GM19324 (cell line): ENCODE measurements at regions not wholly inside any gene's neighbourhood (a gene's known extent, or its start where the extent isn't known, plus 50 kb on each side); places are given as distances from the start of the nearest gene placed in this dataset.

Experiments used
- ATAC-seq: cut with Tn5 transposase; IDR thresholded peaks from one replicate; pipeline ENCODE4 v1.9.1; 2021; ENCODE audit warnings: mild to moderate bottlenecking, moderate library complexity; ENCODE audit not compliant: unreplicated experiment, low FRiP score

DNA sequence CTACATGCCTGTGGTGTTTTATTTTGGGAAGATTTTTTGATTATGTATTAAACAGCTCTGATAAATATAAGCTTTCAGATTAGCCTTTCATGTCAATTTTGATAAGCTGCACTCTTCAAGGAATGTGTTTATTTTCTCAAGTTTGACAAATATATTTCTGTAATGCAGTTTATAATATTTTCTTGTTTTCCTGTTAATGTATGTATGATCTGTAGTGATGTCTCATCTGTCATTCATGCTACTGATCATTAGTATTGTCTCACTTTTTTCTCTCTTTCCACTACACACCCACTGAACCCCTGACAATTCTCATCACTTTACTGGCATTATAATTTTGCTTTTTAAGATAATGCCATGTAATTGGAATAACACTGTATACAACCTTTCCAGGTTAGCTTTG is 100.9 kb downstream of the TMEM18 start:
- ATAC-seq = no peak

DNA sequence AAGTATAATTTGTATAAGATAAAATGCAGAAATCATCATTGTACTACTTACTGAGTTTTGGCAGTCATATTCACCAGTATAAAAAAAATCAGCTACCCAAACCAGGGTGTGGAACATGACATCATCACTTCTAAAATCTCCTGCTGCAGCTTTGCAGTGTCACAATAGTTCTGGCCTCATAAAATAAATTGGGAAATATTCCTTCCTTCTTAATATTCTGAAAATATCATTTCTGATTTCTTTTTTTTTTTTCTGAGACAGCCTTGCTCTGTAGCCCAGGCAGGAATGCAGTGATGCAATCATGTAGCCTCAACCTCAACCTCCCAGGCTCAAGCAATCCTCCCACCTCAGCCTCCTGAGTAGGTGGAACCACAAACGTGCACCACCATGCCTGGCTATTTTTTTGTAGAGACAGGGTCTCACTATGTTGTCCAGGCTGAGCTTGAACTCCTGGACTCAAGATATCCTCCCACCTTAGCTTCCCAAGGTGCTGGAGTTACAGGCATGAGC is 101.4 kb downstream of the TMEM18 start:
- ATAC-seq = no peak

DNA sequence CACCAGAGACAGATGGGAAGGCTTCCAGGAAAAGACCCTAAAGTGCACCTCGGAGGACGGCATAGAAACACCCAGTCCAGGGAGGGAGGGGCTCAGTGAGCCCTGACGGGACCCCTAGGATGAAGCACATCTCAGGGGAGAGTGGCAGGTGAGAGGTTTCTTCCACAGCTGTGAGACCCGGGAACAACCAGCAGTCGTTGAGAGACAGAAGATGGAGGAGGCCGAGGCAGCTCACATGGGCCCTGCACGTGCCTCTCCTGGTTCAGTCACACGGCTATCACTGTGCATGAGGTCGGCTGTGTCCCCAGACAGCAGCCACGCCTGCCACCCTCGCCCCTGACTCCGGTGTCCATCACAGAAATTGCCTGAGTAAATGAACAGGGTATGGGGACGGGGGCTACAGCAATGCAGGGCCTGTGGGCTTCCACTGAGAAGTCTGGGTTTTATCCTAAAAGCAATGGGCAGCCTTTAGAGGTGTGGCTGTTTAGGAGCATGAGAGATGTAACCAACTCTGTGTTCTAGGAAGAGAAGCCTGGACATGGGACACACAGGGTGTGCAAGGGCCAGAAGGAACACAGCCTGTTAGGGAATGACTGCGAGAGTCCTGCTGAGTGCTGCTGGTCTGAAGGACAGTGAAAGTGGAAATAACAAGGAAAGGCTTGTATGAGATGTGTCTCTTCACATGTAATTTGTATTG is 102.0 kb downstream of the TMEM18 start:
- no peak for ATAC-seq

DNA sequence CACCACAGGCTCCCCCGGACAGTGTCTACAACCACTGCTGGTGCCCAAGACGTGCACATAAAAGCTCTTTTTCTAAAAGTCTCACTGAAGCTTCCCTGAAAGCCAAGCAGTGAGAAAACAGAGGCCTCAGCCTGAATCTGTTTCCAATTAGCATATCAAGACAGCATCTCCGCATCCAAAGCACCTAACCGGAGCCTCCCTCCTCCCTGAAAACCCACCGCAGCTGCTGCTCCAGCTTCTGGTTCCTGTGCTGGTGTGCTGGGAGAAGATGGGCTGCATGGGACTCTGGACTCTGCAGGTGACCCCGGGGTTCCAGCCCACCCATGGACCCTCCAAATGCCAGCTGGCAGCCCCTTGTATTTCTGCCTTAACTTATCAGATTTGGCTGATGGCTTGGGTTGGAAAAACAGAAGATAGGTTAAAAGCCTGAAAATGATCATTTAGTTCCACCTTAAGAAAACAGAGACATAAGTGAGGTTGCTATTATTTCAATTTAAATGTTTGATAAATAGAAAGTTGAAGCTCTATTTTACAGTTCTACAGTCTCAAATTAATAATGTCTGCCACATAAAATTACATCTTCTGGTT is 103.3 kb downstream of the TMEM18 start:
- no peak for ATAC-seq

DNA sequence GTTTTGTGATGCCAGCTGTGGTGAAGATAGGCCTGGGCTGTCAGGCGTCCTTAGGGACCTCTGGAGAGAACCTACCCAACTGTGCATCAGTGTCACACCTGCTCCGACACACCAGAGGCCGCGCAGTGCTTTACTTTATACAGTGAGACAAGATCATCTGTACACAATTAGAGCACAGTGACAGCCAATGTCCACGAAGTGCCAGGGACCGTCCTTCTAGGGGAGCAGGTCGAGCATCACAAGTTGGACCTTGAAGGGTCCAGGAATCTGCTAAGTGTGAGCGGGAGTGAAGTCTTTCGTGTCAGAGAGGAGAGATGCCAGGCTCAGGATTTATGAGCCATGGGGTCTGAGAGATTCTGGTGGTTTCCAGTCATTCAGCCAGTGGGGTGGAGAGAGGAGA is 104.2 kb downstream of the TMEM18 start:
- no peak for ATAC-seq

DNA sequence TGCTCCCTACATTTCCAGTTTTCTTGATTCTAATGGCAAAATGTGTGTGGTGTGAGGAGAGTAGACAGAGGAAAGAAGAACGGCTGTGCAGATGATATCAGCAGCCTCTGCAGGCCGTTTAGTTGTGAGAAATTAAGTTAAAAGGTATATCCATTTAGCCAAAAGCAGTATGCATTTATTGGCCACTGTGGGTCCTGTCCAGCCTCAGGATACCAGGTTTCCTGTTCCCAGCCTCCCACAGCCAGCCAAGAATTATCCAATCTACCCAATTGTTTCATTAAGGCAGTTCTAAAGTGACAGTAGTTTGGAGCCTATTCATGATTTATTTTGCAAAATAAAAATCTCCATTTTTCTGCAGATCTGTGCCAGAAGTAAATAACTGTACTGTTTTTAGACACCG is 107.5 kb downstream of the TMEM18 start:
- no peak for ATAC-seq

DNA sequence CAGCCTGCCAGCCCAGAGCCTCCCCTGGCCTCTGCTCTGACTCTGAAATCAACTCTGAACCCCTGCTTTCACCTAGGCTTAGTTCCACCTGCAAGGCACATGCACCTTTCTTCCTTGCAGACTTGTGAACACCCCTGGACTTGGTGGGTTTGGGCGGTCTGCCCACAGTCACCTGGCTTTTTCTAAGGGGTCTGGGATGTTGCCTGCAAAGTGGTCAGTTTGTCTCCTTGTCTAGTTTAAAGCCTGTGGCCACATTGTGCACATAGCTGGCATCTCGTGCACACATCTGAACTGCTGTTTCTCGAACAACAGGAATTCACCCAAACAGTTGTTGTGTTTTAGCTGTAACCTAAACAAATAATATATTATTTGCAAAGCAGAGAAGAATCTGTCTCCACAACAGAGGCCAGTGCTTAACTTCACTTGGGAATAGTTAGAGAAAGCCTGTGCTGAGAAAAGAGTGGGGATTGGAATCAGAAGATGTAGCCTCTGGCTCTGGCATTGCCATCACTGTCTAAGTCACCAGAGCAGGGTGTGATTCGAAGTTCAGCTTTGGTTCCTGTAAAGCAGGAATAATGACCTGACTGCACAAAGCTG is 108.5 kb downstream of the TMEM18 start:
- ATAC-seq = no peak

DNA sequence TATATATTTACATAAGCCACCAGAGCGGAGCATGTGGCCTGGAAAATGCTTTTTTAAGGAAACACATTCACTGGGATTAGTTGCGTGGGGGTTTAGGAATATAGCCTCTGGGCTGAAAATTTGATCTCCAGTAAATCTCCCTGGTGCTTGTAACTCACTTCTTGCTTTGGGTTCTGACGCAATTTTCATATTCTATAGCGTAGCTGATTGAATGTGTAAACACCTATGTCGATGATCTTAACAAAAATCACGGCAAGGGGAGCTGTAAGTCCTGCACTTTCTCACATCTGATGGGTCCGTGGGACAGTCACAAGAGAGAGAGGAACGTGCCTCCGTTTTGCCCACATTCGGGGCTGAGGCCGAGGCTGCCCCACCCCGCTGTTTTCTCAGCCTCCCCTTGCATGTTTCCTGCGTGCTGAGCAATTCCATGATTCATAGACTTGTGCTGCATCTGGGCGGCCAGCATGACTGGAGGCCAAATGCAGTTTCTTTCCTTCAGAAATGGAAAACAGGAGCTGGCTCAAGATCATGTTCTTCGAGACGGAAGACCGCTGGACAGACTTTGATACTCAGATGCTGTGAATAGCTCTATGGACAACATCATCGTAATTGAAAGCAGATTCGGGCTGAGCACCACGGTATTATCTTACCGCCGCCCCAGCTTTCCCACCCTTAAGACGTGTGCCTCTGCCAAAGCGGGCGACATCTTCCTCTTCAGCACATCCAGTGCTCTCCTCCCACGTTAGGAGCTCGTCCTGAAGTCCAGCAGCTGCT is 109.2 kb downstream of the TMEM18 start:
- ATAC-seq = no peak

DNA sequence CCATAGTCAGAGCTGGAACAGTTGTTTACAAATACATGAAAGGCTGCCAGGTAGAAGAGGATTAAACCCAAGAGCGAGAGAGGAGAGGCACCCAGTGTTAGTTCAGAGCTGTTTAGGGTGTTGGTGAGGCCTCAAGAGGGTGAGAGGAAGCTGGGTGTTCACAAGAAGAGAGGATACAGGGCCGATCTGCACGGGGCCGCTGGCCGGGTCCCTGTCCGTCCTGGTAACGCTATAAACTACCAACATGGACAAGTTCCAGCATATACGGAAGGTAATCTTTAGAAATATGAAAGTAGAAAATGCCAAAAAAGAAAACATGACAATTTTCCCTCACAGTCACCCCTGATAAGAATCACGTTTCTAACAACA is 109.7 kb downstream of the TMEM18 start:
- no peak for ATAC-seq

DNA sequence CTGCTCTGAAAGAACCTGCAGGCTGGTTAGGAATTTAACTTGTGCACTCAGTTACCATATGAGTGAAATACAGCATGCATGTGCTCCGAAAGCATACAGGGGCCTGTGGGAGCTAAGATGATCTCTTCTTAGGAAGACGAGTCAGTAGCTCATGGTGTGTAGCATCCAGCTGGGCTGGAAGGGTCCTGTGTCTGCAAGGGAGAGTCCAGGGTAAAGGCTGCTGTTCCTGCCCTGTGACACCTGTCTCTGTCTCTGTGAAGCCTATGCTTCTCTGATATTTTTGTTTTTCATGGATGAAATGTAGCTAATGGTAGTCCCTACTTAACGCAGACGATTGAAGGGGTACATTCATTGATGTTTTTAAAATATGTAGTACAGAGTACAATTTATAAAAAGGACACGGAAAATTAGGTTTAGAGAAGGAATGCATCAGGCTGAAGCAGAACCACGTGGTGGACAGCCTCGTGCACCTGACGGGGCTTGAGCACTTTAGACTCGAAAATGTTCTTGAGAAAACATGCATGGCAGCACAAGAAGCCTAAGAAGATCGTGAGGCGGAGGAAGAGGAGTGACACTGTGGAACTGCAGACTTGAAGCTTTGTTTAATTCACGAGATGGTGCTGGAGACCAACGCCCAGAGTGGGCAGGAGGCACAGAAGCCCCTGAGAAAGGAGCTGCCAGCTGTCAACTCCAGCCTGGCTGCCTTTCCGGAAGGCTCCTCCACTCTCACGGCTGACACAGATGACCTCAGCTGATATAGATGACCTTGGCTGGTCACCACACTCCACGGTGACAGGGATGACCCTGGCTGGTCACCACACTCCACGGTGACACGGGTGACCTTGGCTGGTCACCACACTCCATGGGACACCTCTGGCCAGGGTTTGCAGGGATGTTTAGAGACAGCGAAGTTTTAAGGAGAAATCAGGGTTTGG is 110.6 kb downstream of the TMEM18 start:
- no peak for ATAC-seq

DNA sequence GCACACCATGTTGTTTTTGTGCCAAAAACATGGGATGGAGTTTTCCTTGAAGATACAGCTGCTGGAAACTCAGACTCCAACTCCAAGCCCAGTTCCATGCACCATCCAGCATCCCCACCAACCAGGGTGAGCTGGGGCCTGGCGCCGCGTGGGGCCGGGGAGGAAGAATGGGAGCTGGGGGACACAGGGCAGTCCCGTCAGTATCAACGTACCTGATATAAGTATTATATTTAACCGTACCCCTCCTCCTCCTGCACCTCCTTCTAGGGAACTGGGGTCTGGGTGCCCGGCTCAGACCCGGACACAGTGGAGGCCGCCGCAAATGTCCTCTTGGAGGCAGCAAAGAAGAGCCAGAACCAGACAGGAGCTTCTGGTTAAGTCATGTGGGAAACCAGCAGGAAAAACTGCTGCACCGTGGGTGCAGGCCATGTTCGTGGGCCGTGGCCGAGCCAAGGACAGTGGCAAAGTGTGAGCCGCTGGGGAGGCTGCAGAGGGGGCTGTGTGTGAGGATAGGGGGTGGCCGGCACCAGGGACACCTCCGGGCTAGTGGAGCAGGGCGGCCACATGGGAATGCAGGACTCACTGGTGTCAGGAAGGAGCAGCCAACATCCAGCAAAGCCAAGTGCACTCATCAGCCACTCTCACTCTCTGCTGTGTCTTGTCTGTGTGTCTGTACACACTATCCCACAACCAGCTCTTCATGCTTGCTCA is 112.6 kb downstream of the TMEM18 start:
- no peak for ATAC-seq

DNA sequence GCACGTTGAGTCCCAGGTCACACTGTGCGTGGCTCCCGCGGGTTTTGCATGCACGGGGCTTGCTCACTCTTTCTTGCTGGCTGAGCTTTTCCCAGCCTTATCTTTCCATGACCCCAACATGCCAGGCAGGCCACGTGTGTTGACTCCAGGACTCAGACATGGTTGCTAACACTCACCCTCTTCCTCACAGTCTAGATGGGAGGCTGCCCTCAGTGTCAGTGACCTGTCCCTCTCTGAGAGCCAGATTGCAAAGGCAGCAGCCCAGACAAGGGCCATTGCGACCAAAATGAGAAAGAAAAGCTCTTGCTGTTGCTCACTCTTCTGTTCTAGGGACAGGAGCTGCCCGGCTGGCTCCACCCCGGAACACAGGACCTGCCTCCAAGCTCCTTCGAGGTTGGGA is 113.7 kb downstream of the TMEM18 start:
- ATAC-seq = no peak

DNA sequence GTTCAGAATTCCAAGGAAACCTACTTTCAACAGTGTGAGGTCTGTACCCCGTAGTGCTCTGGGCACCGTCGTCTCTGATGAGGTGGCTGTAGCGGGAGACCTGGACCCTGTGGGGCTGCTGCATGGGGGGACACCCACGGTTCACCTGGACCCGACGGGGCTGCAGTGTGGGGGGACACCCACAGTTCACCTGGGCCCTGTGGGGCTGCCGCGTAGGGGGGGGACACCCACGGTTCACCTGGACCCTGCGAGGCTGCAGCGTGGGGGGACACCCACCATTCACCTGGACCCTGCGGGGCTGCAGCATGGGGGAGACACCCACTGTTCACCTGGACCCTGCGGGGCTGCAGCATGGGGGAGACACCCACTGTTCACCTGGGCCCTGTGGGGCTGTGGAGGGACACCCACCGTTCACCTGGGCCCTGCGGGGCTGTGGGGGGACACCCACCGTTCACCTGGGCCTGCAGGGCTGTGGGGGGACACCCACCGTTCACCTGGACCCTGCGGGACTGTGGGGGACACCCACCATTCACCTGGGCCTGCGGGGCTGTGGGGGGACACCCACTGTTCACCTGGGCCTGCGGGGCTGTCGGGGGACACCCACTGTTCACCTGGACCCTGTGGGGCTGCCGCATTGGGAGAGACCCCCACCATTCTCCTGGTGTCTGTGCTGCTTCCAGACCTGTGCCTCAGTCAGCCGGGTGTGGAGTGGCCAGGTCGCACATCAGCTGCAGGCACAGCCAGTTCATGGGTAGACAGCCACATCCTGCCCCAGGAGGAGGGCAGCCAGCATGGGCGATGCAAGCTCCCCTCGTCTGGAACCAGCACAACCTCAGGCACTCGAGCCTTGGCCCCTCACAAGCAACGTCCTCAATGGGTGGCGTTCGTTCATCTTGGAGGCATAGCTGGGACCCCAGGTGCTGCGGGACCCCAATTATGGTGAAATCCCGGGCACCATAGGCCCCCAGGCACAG is 114.5 kb downstream of the TMEM18 start:
- ATAC-seq = no peak

DNA sequence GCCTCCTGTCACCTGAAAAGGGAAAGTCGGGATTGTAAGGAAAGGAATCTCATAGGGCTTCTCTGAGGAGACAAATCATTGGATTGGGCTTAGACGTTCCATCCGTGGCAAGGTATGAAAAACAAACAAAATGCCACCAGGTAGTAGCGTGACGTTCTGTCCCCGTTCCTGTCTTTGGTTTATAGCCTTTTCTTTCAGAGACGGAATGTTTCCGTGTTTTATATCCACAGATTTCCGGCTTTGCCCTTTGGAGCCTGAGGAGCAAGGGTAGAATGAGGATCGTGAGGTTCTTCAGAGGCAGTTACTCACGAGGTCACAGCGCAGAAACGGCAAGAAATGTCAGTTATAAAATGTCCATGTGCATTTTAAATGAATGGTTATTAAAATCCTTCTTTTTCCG is 118.3 kb downstream of the TMEM18 start:
- no peak for ATAC-seq

DNA sequence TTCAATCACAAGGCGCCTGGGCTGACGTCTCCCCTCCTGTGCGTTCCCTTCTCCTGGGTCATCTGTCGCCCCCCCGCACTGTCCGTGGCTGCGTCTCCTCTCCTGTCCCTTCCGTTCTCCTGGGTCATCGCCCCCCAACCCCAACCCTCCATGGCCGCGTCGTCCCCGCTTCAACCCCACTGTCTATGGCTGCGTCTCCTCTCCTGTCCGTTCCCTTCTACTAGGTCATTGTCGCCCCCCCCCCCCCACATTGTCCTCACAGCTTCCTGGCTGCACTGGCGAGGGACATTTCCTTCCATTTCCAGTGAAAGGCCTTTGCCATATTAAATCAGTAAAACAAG is 118.9 kb downstream of the TMEM18 start:
- ATAC-seq = no peak

DNA sequence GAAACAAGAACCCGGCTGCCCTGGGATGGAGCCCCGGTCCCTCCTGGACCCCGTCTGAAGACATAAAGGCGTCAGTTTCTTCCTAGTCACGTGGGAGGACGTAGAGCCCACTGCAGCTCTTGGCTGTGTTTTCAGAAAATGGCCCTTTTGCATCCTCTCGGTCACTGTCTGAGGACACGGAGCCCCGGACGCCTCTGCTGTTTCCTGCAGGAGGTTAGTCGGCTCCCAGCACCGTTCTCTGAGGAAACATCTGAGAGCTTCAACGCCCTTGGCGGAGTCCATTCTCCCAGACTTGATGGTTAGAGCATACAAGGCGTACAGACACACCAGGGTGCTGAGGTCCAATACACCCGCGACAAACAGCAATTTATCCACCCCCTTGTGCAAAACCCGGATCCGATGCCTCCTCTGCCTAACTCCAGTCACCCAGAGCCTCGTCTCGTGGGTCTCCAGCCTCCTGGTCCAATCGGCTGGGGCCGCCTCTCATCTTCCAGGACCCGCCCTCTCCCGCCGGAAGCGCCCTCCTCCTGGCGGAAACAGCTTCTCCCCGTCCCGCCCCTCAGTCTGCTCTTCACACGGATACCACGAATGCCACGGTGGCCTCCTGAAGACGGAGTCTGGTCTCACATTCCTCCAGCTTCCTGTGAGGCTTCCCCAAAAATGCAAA is 119.4 kb downstream of the TMEM18 start:
- no peak for ATAC-seq

DNA sequence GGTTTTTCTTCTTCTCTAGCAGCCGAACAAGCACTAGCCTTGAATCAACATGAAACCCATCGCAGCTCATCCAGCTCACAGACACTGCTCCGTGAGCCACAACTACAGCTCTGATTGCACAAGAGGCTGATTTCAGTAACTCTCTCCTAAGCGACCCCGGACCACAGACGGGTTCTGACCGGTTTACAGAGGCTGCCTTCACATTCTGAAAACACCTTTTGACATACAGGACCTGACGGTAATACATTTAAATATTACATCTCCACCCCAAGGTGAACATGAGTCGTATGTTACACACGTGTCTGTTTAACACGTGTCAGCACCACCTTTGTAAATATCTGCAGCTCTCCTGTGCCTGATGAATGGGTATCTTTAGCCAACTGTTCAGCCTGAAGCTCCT is 120.7 kb downstream of the TMEM18 start:
- no peak for ATAC-seq
